ENCODE measurements at regions not wholly inside any gene's neighbourhood (a gene's known extent, or its start where the extent isn't known, plus 50 kb on each side); places are given as distances from the start of the nearest gene placed in this dataset.
A peak's percentile ranks its signal among the peaks of the same experiment; 100 is the strongest.
"Not testable (repeated sequence)": the region's sequence is repeated elsewhere in the genome, so short reads cannot be mapped to it uniquely, and the experiment has no call there.

DNA sequence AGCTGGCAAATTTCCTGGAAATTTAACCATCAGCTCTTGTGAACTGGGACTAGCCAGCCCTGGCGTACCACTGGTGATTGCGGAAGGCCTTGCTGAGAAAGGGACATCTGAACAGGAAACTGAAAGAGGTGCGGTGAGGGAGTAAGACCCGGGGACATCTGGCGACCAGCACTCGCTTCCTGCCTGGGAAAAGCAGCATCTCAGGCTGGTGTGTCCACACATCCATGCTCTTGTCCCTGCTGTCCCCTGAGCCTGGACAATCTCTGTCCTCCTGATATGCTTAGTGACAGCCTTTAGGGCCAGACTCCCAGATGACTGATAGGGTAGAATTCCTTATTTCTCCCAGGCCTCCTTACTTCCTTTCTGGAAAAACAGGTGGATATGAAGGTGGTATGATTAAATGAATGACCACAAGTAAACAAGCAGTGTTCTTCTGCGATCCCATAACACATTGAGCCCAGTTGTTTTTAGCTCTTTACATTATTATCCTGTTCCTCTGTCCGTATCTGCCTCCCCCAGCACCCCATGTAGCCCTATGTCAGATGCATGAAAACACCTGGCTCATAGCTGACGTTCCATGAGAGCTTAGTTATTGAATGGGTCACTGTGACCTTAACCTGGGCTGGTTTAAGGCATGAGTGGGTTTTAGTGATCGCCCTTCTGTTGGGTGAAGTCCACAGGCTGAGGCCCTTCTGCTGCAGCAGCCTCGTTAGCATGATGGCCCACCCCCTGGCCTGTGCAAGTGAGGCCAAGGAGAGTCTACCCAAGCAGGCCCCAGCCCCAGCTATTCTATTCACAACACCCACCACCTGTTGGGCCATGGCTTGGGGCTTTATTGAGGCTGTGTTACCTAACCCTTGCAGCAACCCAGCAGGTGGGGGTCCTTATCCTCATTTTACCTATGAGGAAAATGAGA is 76.1 kb upstream of the GADD45A start:
- no peak overlapping the region for H3K4me3 ChIP-seq (ENCODE audit: low read depth, low read length)
- TF ChIP-seq, protein P1, sequence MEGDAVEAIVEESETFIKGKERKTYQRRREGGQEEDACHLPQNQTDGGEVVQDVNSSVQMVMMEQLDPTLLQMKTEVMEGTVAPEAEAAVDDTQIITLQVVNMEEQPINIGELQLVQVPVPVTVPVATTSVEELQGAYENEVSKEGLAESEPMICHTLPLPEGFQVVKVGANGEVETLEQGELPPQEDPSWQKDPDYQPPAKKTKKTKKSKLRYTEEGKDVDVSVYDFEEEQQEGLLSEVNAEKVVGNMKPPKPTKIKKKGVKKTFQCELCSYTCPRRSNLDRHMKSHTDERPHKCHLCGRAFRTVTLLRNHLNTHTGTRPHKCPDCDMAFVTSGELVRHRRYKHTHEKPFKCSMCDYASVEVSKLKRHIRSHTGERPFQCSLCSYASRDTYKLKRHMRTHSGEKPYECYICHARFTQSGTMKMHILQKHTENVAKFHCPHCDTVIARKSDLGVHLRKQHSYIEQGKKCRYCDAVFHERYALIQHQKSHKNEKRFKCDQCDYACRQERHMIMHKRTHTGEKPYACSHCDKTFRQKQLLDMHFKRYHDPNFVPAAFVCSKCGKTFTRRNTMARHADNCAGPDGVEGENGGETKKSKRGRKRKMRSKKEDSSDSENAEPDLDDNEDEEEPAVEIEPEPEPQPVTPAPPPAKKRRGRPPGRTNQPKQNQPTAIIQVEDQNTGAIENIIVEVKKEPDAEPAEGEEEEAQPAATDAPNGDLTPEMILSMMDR (IDR thresholded peaks at IDR 0.05; ENCODE audit: low read depth, low read length): no peak
- H3K27me3 ChIP-seq: no peaks in the 10 kb centered on the region
- H3K4me1 ChIP-seq: no peaks in the 10 kb centered on the region; the same call in 1 of the 2 replicates
- no peaks in the 10 kb centered on the region for H3K36me3 ChIP-seq
- DNase-seq: peak; percentile 46
- no peaks in the 10 kb centered on the region for H3K9me3 ChIP-seq

DNA sequence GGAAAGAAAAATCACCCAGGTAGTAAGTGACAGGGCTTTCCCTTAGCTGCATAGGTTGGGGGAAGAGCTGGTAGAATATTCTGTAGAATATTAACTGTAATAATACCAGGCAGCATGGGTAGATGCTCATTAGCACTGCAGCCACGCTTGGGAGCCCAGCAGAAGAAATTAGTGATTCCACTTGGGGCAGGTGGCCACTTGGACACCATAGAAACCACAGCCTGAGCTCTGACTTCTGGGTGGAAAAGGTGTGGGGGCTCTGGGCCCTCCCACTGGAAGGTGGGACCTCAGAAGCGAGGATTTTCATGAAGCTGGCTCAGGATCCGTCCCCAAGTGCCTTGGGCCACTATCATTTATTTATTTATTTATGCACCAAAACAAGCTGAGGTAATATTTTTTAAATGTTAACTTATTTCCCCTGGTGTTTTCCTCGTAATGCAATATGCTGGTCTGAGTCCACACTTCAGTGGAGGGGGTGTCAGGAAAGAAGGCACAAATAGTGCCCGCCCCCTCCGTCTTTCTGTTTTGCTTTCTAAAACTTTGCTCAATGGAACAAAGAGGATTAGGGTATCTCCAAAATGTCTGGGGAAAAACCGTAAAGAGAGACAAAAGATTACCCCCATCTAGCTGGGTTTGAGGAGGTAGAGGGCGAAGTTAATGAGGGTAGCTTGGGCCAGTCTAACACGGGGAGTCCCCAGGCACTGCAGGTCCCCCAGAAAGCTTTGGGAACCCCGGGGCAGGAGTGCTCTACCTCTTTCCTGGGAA is 75.2 kb upstream of the GADD45A start:
- TF ChIP-seq, protein P1 (IDR thresholded peaks at IDR 0.05; ENCODE audit: low read depth, low read length): no peak
- no peaks in the 10 kb centered on the region for H3K36me3 ChIP-seq
- no peak overlapping the region for H3K4me3 ChIP-seq (ENCODE audit: low read depth, low read length)
- DNase-seq: no peak
- no peaks in the 10 kb centered on the region for H3K27me3 ChIP-seq
- H3K4me1 ChIP-seq: no peaks in the 10 kb centered on the region; the same call in 1 of the 2 replicates
- no peaks in the 10 kb centered on the region for H3K9me3 ChIP-seq

DNA sequence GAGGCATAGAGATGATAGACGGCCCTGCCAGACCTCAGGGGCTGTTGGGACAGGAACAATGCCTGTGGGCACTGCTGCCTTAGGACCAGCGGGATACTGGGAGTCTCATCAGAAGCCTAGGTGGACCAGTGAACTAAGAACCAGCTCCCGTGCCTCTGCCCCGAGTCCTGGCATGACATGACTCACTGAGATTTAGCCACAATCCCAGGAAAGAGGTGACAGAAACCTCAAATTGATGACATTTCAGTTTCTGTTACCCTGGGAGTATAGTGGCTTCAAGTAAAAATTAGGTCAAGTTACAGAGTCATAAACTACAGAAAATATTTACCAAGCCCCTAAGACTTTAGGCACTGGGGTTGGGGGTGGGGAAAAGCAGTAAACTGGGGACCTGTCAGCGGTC is 74.6 kb upstream of the GADD45A start:
- TF ChIP-seq, protein P1 (IDR thresholded peaks at IDR 0.05; ENCODE audit: low read depth, low read length): no peak
- no peaks in the 10 kb centered on the region for H3K27me3 ChIP-seq
- no peak for DNase-seq
- no peak overlapping the region for H3K4me3 ChIP-seq (ENCODE audit: low read depth, low read length)
- H3K9me3 ChIP-seq: no peaks in the 10 kb centered on the region
- no peaks in the 10 kb centered on the region for H3K4me1 ChIP-seq
- H3K36me3 ChIP-seq: no peaks in the 10 kb centered on the region

DNA sequence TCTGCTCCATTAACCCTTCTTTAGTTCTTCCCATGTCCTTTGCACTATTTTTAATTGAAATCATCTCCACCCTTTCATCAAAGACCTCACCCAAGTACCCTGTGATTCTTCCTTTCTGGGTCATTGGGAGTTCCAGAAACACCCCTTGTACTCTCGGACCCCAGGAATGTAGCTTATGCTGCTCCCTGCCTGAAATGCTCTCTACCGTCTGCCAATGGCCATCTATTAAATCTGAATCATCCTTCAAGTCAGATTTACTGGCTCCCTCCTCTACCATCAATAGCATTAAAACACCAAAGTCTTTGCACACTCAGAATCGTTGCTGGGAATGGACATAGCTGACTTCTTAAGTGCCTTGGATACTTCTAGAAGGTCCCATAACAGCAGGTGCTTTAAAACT is 73.2 kb upstream of the GADD45A start:
- DNase-seq: no peak
- no peaks in the 10 kb centered on the region for H3K36me3 ChIP-seq
- H3K9me3 ChIP-seq: no peaks in the 10 kb centered on the region
- TF ChIP-seq, protein P1 (IDR thresholded peaks at IDR 0.05; ENCODE audit: low read depth, low read length): no peak
- no peaks in the 10 kb centered on the region for H3K27me3 ChIP-seq
- no peak overlapping the region for H3K4me3 ChIP-seq (ENCODE audit: low read depth, low read length)
- H3K4me1 ChIP-seq: no peaks in the 10 kb centered on the region

DNA sequence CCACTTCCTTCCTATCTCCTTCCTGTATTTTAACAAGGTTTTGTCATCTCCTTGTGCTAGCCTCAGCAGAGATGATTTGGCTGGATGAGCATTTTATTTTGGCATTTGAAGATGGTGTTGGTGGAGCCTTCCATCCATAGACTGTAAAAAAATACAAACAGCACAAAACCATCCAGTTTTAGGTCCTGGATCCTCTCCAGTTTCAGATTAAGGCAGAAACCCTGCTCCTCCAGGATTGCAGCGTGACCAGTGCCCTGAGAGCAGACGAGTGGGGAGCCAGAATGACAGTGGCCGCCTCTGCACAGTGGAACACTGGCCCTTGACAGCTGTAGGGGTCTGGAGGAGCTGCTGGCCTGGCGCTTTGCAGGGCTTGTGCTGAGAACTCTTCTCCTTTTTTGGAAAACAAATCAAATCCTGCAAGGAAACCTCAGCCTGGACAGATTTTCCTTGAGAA is 72.2 kb upstream of the GADD45A start:
- H3K4me1 ChIP-seq: no peaks in the 10 kb centered on the region
- H3K27me3 ChIP-seq: no peaks in the 10 kb centered on the region
- TF ChIP-seq, protein P1 (IDR thresholded peaks at IDR 0.05; ENCODE audit: low read depth, low read length): no peak
- no peak overlapping the region for H3K4me3 ChIP-seq (ENCODE audit: low read depth, low read length)
- no peak for DNase-seq
- no peaks in the 10 kb centered on the region for H3K9me3 ChIP-seq
- no peaks in the 10 kb centered on the region for H3K36me3 ChIP-seq

DNA sequence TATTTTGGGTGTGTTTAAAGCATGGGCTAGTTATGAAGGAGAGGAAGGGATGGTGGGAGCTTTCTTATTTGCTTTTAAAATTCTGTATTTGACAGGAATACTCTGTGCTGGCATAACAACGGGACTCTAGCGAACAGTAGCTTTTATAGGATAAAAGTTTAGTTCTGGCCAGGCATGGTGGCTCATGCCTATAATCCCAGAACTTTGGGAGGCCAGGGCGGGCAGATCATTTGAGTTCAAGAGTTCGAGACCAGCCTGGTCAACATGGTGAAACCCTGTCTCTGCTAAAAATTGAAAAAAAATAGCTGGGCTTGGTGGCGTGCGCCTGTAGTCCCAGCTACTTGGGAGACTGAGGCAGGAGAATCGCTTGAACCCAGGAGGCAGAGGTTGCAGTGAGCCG is 71.5 kb upstream of the GADD45A start:
- not testable (repeated sequence) for H3K36me3 ChIP-seq; DNase-seq; H3K4me1 ChIP-seq; H3K4me3 ChIP-seq (ENCODE audit: low read depth, low read length); H3K9me3 ChIP-seq; H3K27me3 ChIP-seq

Data from BE2C (cell line).